Mesenchymal stem cell (in vitro differentiated cells and primary cell): ENCODE measurements at regions not wholly inside any gene's neighbourhood (a gene's known extent, or its start where the extent isn't known, plus 50 kb on each side); places are given as distances from the start of the nearest gene placed in this dataset.
A peak's percentile ranks its signal among the peaks of the same experiment; 100 is the strongest.

Source experiments
- DNase-seq: peaks from one replicate; pipeline ENCODE4 v3.0.0-alpha.2; 2013
- H2AFZ ChIP-seq: one replicate; pipeline ENCODE4 v1.6.1; 2013; ENCODE audit warnings: low read depth, mild to moderate bottlenecking, control low read depth, inconsistent platforms, low read length, moderate library complexity
- H2AK5ac ChIP-seq: 2 replicates; pipeline ENCODE4 v1.6.1; 2013; ENCODE audit warnings: low read length, moderate library complexity, mild to moderate bottlenecking, inconsistent platforms; ENCODE audit not compliant: severe bottlenecking
- H2BK120ac ChIP-seq: one replicate; pipeline ENCODE4 v1.6.1; 2013; ENCODE audit warnings: low read depth, mild to moderate bottlenecking, inconsistent platforms, low read length, moderate library complexity
- H2BK12ac ChIP-seq, 2 experiments: one replicate each; pipeline ENCODE4 v1.6.1; 2013; ENCODE audit warnings: inconsistent platforms in 2 of 2, low read length in 2 of 2, mild to moderate bottlenecking in 2 of 2, moderate library complexity in 2 of 2, control low read depth in 1 of 2
- H2BK15ac ChIP-seq: one replicate; pipeline ENCODE4 v1.6.1; 2013; ENCODE audit warnings: mild to moderate bottlenecking, low read depth, inconsistent platforms; ENCODE audit not compliant: poor library complexity, severe bottlenecking
- H2BK5ac ChIP-seq: 2 replicates; pipeline ENCODE4 v1.6.1; 2013; ENCODE audit warnings: low read depth, mild to moderate bottlenecking, low read length, control low read depth, inconsistent platforms; ENCODE audit not compliant: poor library complexity, severe bottlenecking
- H3K14ac ChIP-seq, 2 experiments: one replicate each; pipeline ENCODE4 v1.6.1; 2013; ENCODE audit warnings: inconsistent platforms in 2 of 2, low read length in 2 of 2, control low read depth in 1 of 2, mild to moderate bottlenecking in 1 of 2, moderate library complexity in 1 of 2
- H3K18ac ChIP-seq, 2 experiments: one replicate each; pipeline ENCODE4 v1.6.1; 2013; ENCODE audit warnings: inconsistent platforms in 2 of 2, low read length in 2 of 2, control low read depth in 1 of 2, low read depth in 1 of 2, mild to moderate bottlenecking in 1 of 2
- H3K23ac ChIP-seq, 2 experiments: one replicate each; pipeline ENCODE4 v1.6.1; 2013; ENCODE audit warnings: inconsistent platforms in 2 of 2, low read length in 2 of 2, mild to moderate bottlenecking in 2 of 2, moderate library complexity in 2 of 2, control low read depth in 1 of 2
- H3K27ac ChIP-seq: 2 replicates; pipeline ENCODE4 v1.5.1; 2013; ENCODE audit warnings: mild to moderate bottlenecking, moderate library complexity, low read length, control low read depth, inconsistent platforms; ENCODE audit not compliant: poor library complexity, severe bottlenecking
- H3K27me3 ChIP-seq, 2 experiments: 2 replicates each; pipeline versions ENCODE4 v1.6.1 to v1.7.0; 2013; ENCODE audit warnings: low read length in 2 of 2, mild to moderate bottlenecking in 2 of 2, moderate library complexity in 2 of 2, control low read depth in 1 of 2, inconsistent platforms in 1 of 2; ENCODE audit not compliant: control insufficient read depth in 1 of 2, insufficient read depth in 1 of 2
- H3K36me3 ChIP-seq, 2 experiments: 2 replicates each; pipeline versions ENCODE4 v1.6.1 to v1.7.0; 2013; ENCODE audit warnings: low read length in 2 of 2, control low read depth in 1 of 2, inconsistent platforms in 1 of 2, low read depth in 1 of 2, mild to moderate bottlenecking in 1 of 2; ENCODE audit not compliant: insufficient read depth in 2 of 2, control insufficient read depth in 1 of 2
- H3K4ac ChIP-seq, 2 experiments: one replicate each; pipeline ENCODE4 v1.6.1; 2013; ENCODE audit warnings: inconsistent platforms in 2 of 2, low read length in 2 of 2, mild to moderate bottlenecking in 2 of 2, moderate library complexity in 2 of 2, control low read depth in 1 of 2, low read depth in 1 of 2
- H3K4me1 ChIP-seq: 2 replicates; pipeline ENCODE4 v1.6.1; 2013; ENCODE audit warnings: low read depth, low read length, control low read depth; ENCODE audit not compliant: control insufficient read depth, insufficient read depth
- H3K4me2 ChIP-seq: 2 replicates; pipeline ENCODE4 v1.6.1; 2013; ENCODE audit warnings: low read length, mild to moderate bottlenecking, inconsistent platforms; ENCODE audit not compliant: poor library complexity, severe bottlenecking
- H3K4me3 ChIP-seq, 2 experiments: 2 replicates each; pipeline versions ENCODE4 v1.5.1 to v1.7.0; 2013; ENCODE audit warnings: low read length in 2 of 2, mild to moderate bottlenecking in 2 of 2, control low read depth in 1 of 2, low read depth in 1 of 2; ENCODE audit not compliant: insufficient read depth in 1 of 2
- H3K79me1 ChIP-seq: replicated peaks from 2 replicates; pipeline ENCODE4 v1.6.1; 2013; ENCODE audit warnings: mild to moderate bottlenecking, control low read depth, low read length, inconsistent platforms; ENCODE audit not compliant: poor library complexity, severe bottlenecking
- H3K9ac ChIP-seq: 2 replicates; pipeline ENCODE4 v1.7.0; 2013; ENCODE audit warnings: mild to moderate bottlenecking, low read length, moderate library complexity
- H3K9me3 ChIP-seq: 2 replicates; pipeline ENCODE4 v1.7.0; 2013; ENCODE audit warnings: mild to moderate bottlenecking, low read length; ENCODE audit not compliant: control insufficient read depth
- H4K8ac ChIP-seq: one replicate; pipeline ENCODE4 v1.6.1; 2013; ENCODE audit warnings: inconsistent platforms, mild to moderate bottlenecking, low read length, moderate library complexity
- H4K91ac ChIP-seq: one replicate; pipeline ENCODE4 v1.6.1; 2013; ENCODE audit warnings: mild to moderate bottlenecking, low read length, inconsistent platforms
- WGBS: methylation state at CpG from one replicate; pipeline ENCODE4 v1.1.7; 2013; ENCODE audit warnings: mixed read lengths; 5-methylcytosine and 5-hydroxymethylcytosine counted together

DNA sequence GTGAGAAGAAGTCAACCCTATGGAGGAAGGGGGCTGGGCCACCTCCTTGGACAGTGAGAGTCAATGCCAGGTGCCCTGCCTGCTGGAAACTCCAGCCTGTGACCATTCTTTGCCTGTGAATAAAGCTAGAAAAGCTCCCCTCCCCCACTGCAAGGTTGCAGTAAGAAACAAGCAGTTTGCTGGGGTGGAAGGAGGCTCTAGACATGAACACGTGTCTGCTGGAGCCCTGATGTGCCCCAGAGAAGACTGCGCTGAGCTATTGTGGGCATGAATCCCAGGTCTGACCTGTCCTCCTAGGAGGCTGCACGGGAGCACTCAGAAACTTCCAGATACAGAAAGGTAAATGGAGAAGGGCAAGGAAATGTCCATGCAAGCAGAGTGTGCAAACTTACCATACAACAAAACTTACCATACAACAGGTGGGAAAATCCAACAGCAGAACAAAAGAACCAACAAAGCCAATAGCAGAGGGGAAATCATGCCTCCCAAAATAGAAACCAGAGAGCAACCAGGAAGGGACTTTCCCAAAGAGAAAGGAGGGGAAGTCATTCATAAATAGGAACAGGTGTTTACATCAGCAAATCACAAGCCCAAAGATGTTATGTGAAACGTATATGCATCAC lies 278.7 kb downstream of the BCL2 start:
- H3K9ac ChIP-seq, result no peak overlapping the region

DNA sequence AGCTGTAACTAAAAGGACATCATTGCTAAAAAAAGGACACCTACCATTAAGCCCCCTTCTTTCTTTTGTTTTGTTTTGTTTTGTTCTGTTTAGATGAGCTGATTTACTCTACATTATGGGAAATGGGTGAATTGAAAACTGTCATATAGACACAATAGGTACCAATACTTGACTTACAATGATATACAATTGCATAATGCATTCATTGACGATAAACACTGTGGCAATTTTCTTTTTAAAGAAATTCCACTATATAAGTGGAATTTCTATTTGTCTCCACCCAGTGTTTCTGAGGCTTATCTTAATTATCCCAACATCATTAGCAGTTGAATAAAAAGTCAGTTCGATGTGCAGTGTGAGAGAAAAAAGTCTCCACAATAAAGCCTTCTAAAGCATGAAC lies 282.1 kb downstream of the BCL2 start:
- Histone ChIP-seq H2AK5ac (no peak overlapping the region), H3K27ac (no peak overlapping the region), H3K27me3 (peaks cover 0 to 18% of the 10 kb centered on the region in 2 experiments), H2BK5ac (no peak overlapping the region), H3K36me3 (no peaks in the 10 kb centered on the region), H3K9me3 (no peaks in the 10 kb centered on the region), H3K4me3 (no peak overlapping the region), H3K9ac (no peak overlapping the region), H3K4me2 (no peak overlapping the region), H3K18ac (no peak overlapping the region), H3K14ac (no peak overlapping the region), H4K91ac (no peak overlapping the region), H2AFZ (no peak overlapping the region), H2BK12ac (no peak overlapping the region), H3K4me1 (no peaks in the 10 kb centered on the region), H2BK120ac (no peak overlapping the region), H3K79me1 (no peaks in the 10 kb centered on the region), H4K8ac (no peak overlapping the region), H2BK15ac (no peak overlapping the region), H3K23ac (no peak overlapping the region), H3K4ac (no peak overlapping the region)
- no CpG with 5 or more reads among the region's 2 CpGs for WGBS
- DNase-seq, result no peak

More for the DNA sequence above, 278.7 kb downstream of the BCL2 start:
- Histone ChIP-seq H3K79me1 (no peaks in the 10 kb centered on the region), H2BK12ac (no peak overlapping the region), H3K4me2 (no peak overlapping the region), H3K4ac (no peak overlapping the region), H3K36me3 (no peaks in the 10 kb centered on the region), H2AFZ (peak overlapping the region; percentile 20), H4K8ac (no peak overlapping the region), H2BK120ac (no peak overlapping the region), H3K9me3 (no peaks in the 10 kb centered on the region), H3K14ac (no peak overlapping the region), H4K91ac (no peak overlapping the region), H3K23ac (no peak overlapping the region), H3K4me1 (no peaks in the 10 kb centered on the region), H3K18ac (no peak overlapping the region), H2BK15ac (no peak overlapping the region), H3K27me3 (peaks cover 0 to 22% of the 10 kb centered on the region in 2 experiments), H2BK5ac (no peak overlapping the region), H3K4me3 (no peak overlapping the region), H3K27ac (no peak overlapping the region), H2AK5ac (no peak overlapping the region)
- WGBS, result 92% methylated on average over 2 of the region's 4 CpGs
- DNase-seq, result no peak

DNA sequence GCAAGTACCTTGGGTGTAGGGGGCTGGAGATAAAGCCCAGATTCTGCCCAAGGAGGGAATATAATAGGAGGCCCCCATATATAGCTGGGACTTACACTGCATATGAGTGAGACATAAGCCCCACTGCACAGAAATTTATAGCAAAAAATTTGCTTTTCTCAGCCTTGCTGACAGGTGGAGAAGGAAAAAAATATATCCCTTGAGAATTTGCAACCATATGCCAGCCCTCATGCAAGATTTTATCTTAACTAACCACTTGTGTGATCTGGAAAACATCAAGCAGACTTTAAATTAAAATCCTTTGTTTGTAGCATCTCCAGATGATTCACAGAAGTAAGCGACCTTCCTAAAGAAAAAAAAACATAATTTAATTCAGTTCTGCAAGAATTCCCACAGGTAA lies 288.2 kb downstream of the BCL2 start:
- no peak overlapping the region for H3K4me3 ChIP-seq
- H3K27me3 ChIP-seq, result no peaks in the 10 kb centered on the region
- no peak overlapping the region for H3K4me2 ChIP-seq
- no peak overlapping the region for H2BK120ac ChIP-seq
- no peak overlapping the region for H4K8ac ChIP-seq
- no peak overlapping the region for H2AK5ac ChIP-seq
- WGBS, result no CpG with 5 or more reads among the region's 1 CpG
- no peaks in the 10 kb centered on the region for H3K36me3 ChIP-seq
- H3K18ac ChIP-seq, result no peak overlapping the region
- H2AFZ ChIP-seq, result no peak overlapping the region
- no peak overlapping the region for H3K27ac ChIP-seq
- no peak overlapping the region for H3K9ac ChIP-seq
- H2BK15ac ChIP-seq, result no peak overlapping the region
- no peaks in the 10 kb centered on the region for H3K9me3 ChIP-seq
- no peak overlapping the region for H2BK12ac ChIP-seq
- DNase-seq, result no peak
- no peak overlapping the region for H3K4ac ChIP-seq
- H3K4me1 ChIP-seq, result no peaks in the 10 kb centered on the region
- no peak overlapping the region for H4K91ac ChIP-seq
- H2BK5ac ChIP-seq, result no peak overlapping the region
- H3K23ac ChIP-seq, result no peak overlapping the region
- H3K14ac ChIP-seq, result no peak overlapping the region
- H3K79me1 ChIP-seq, result no peaks in the 10 kb centered on the region
